ENCODE measurements at regions not wholly inside any gene's neighbourhood (a gene's known extent, or its start where the extent isn't known, plus 50 kb on each side); places are given as distances from the start of the nearest gene placed in this dataset.
A peak's percentile ranks its signal among the peaks of the same experiment; 100 is the strongest.
"Not testable (repeated sequence)": the region's sequence is repeated elsewhere in the genome, so short reads cannot be mapped to it uniquely, and the experiment has no call there.

GRCh38 chr11:70558681-70559080 lies 160.4 kb downstream of the CTTN start:
- Histone ChIP-seq H3K9me3 (no peaks in the 10 kb centered on the region), H3K36me3 (no peaks in the 10 kb centered on the region), H3K4me3 (ENCODE audit: low read depth, low read length) (no peak overlapping the region), H3K4me1 (no peaks in the 10 kb centered on the region), H3K27me3 (no peaks in the 10 kb centered on the region)
- no peak for TF ChIP-seq CTCF (IDR thresholded peaks at IDR 0.05; ENCODE audit: low read depth, low read length)
- no peak for DNase-seq

GRCh38 chr11:70559516-70559915 lies 161.2 kb downstream of the CTTN start:
- Histone ChIP-seq H3K4me1 (no peaks in the 10 kb centered on the region), H3K36me3 (no peaks in the 10 kb centered on the region), H3K4me3 (ENCODE audit: low read depth, low read length) (no peak overlapping the region), H3K9me3 (no peaks in the 10 kb centered on the region), H3K27me3 (no peaks in the 10 kb centered on the region)
- no peak for TF ChIP-seq CTCF (IDR thresholded peaks at IDR 0.05; ENCODE audit: low read depth, low read length)
- DNase-seq = no peak

- not testable (repeated sequence) for H3K27me3 ChIP-seq; H3K9me3 ChIP-seq; H3K4me3 ChIP-seq (ENCODE audit: low read depth, low read length); DNase-seq; H3K4me1 ChIP-seq; H3K36me3 ChIP-seq
Observed at GRCh38 chr11:70560621-70561020, 162.3 kb downstream of the CTTN start.

GRCh38 chr11:70566768-70567530 lies 168.6 kb downstream of the CTTN start:
- H3K4me3 ChIP-seq (ENCODE audit: low read depth, low read length) = no peak overlapping the region
- H3K9me3 ChIP-seq = no peaks in the 10 kb centered on the region
- H3K4me1 ChIP-seq = peaks cover 5% of the 10 kb centered on the region
- DNase-seq = no peak
- no peaks in the 10 kb centered on the region for H3K36me3 ChIP-seq
- no peaks in the 10 kb centered on the region for H3K27me3 ChIP-seq
- no peak for TF ChIP-seq CTCF (IDR thresholded peaks at IDR 0.05; ENCODE audit: low read depth, low read length)

- Histone ChIP-seq H3K36me3 (no peaks in the 10 kb centered on the region), H3K9me3 (no peaks in the 10 kb centered on the region), H3K4me1 (peaks cover 5% of the 10 kb centered on the region), H3K4me3 (ENCODE audit: low read depth, low read length) (no peak overlapping the region), H3K27me3 (no peaks in the 10 kb centered on the region)
- DNase-seq = no peak
- no peak for TF ChIP-seq CTCF (IDR thresholded peaks at IDR 0.05; ENCODE audit: low read depth, low read length)
Observed at GRCh38 chr11:70567680-70568034, 169.3 kb downstream of the CTTN start.

GRCh38 chr11:70568035-70568813 lies 169.9 kb downstream of the CTTN start:
- 0 out of 2 replicates have a peak, but pooled peaks have one; percentile 3 for TF ChIP-seq CTCF (IDR thresholded peaks at IDR 0.05; ENCODE audit: low read depth, low read length)
- DNase-seq = no peak
- Histone ChIP-seq H3K4me1 (peaks cover 5% of the 10 kb centered on the region), H3K9me3 (no peaks in the 10 kb centered on the region), H3K4me3 (ENCODE audit: low read depth, low read length) (no peak overlapping the region), H3K36me3 (no peaks in the 10 kb centered on the region), H3K27me3 (no peaks in the 10 kb centered on the region)

Data from BE2C (cell line).